ENCODE measurements at regions not wholly inside any gene's neighbourhood (a gene's known extent, or its start where the extent isn't known, plus 50 kb on each side); places are given as distances from the start of the nearest gene placed in this dataset.

- WGBS (ENCODE audit: insufficient coverage), result no CpG with 5 or more reads among the region's 5 CpGs
- CTCF ChIA-PET, result interaction anchor here (1.1 to 1.3 kb wide), 2 partner anchors 10 to 19 kb away, joined by 3 read pairs; no protein-coding TSS in a partner anchor
- POLR2A ChIA-PET, result no interaction called here
- no peaks in the 10 kb centered on the region for H3K4me1 ChIP-seq (ENCODE audit: control extremely low read depth in 1 of 4, control insufficient read depth in 4 of 4, insufficient read depth in 4 of 4, low read length in 3 of 4)
- no peaks in the 10 kb centered on the region for H3K36me3 ChIP-seq (ENCODE audit: control insufficient read depth in 4 of 4, insufficient read depth in 4 of 4, low read length in 3 of 4)
- no peak overlapping the region for H3K27ac ChIP-seq (ENCODE audit: insufficient read depth in 1 of 2, low read depth in 1 of 2, low read length in 2 of 2, poor library complexity in 1 of 2, severe bottlenecking in 2 of 2)
- no peak for DNase-seq
- no peaks in the 10 kb centered on the region for H3K27me3 ChIP-seq (replicated peaks in 2 of 5; ENCODE audit: control insufficient read depth in 4 of 5, insufficient read depth in 5 of 5, low read length in 4 of 5)
- H3K4me3 ChIP-seq (ENCODE audit: control insufficient read depth in 1 of 7, extremely low read depth in 1 of 7, insufficient read depth in 4 of 7, low read depth in 2 of 7, low read length in 6 of 7), result no peak overlapping the region
- no peaks in the 10 kb centered on the region for H3K9me3 ChIP-seq (ENCODE audit: control extremely low read depth in 1 of 5, control insufficient read depth in 4 of 5, insufficient read depth in 2 of 5, low read depth in 1 of 5, low read length in 4 of 5)
These were observed 54.8 kb downstream of the NOG start for GRCh38 chr17:56648321-56648720.

- Histone ChIP-seq H3K36me3 (ENCODE audit: control insufficient read depth in 4 of 4, insufficient read depth in 4 of 4, low read length in 3 of 4) (no peaks in the 10 kb centered on the region), H3K27ac (ENCODE audit: insufficient read depth in 1 of 2, low read depth in 1 of 2, low read length in 2 of 2, poor library complexity in 1 of 2, severe bottlenecking in 2 of 2) (no peak overlapping the region), H3K4me1 (ENCODE audit: control extremely low read depth in 1 of 4, control insufficient read depth in 4 of 4, insufficient read depth in 4 of 4, low read length in 3 of 4) (peaks cover 0 to 2% (median 0%) of the 10 kb centered on the region in 4 experiments), H3K27me3 (replicated peaks in 2 of 5; ENCODE audit: control insufficient read depth in 4 of 5, insufficient read depth in 5 of 5, low read length in 4 of 5) (no peaks in the 10 kb centered on the region), H3K9me3 (ENCODE audit: control extremely low read depth in 1 of 5, control insufficient read depth in 4 of 5, insufficient read depth in 2 of 5, low read depth in 1 of 5, low read length in 4 of 5) (no peaks in the 10 kb centered on the region), H3K4me3 (ENCODE audit: control insufficient read depth in 1 of 7, extremely low read depth in 1 of 7, insufficient read depth in 4 of 7, low read depth in 2 of 7, low read length in 6 of 7) (no peak overlapping the region)
- POLR2A ChIA-PET, result no interaction called here
- no peak for DNase-seq
- WGBS (ENCODE audit: insufficient coverage), result 100% methylated on average over 1 of the region's 2 CpGs
- CTCF ChIA-PET, result no interaction called here
These were observed 55.3 kb downstream of the NOG start for GRCh38 chr17:56648806-56649205.

GRCh38 chr17:56652628-56653027, 59.1 kb downstream of the NOG start:
- CTCF ChIA-PET, result interaction anchor here (1.1 to 2.1 kb wide), 5 partner anchors 15 to 63 kb away, joined by 3 to 7 read pairs (median 3); no protein-coding TSS in a partner anchor
- Histone ChIP-seq H3K4me3 (ENCODE audit: control insufficient read depth in 1 of 7, extremely low read depth in 1 of 7, insufficient read depth in 4 of 7, low read depth in 2 of 7, low read length in 6 of 7) (no peak overlapping the region), H3K27ac (ENCODE audit: insufficient read depth in 1 of 2, low read depth in 1 of 2, low read length in 2 of 2, poor library complexity in 1 of 2, severe bottlenecking in 2 of 2) (no peak overlapping the region), H3K27me3 (replicated peaks in 2 of 5; ENCODE audit: control insufficient read depth in 4 of 5, insufficient read depth in 5 of 5, low read length in 4 of 5) (no peaks in the 10 kb centered on the region), H3K36me3 (ENCODE audit: control insufficient read depth in 4 of 4, insufficient read depth in 4 of 4, low read length in 3 of 4) (no peaks in the 10 kb centered on the region), H3K4me1 (ENCODE audit: control extremely low read depth in 1 of 4, control insufficient read depth in 4 of 4, insufficient read depth in 4 of 4, low read length in 3 of 4) (peaks cover 6 to 25% (median 12%) of the 10 kb centered on the region in 4 experiments), H3K9me3 (ENCODE audit: control extremely low read depth in 1 of 5, control insufficient read depth in 4 of 5, insufficient read depth in 2 of 5, low read depth in 1 of 5, low read length in 4 of 5) (no peaks in the 10 kb centered on the region)
- 31% methylated on average over 2 of the region's 2 CpGs for WGBS (ENCODE audit: insufficient coverage)
- POLR2A ChIA-PET, result no interaction called here
- no peak for DNase-seq

DNA sequence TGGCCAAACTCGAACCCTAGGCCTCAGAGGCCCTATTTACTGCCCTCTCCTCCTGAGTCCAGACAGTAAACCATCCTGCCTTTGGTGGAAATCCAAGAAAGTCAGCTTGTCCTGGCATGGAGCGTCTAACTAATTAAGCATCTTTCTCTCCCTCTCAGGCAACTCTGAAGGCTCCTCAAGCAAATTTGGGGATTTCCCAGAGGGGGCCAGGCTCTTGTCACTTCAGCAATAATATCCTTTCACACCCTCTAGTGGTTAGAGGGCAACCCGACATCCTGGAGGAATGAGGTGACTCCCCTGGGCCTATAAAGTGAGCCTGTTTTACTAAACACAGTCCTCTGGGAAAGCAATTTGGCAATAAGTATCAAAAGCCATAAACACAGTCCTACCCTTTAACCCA, 60.4 kb downstream of the NOG start:
- ChIA-PET CTCF (interaction anchor here (0.9 to 3.6 kb wide), 11 partner anchors 14 to 127 kb away, joined by 3 to 19 read pairs (median 7); partner anchors contain the start of gene NOG), POLR2A (interaction anchor here (0.6 kb wide), 1 partner anchor 19 kb away, joined by 3 read pairs; no protein-coding TSS in a partner anchor)
- Histone ChIP-seq H3K4me1 (ENCODE audit: control extremely low read depth in 1 of 4, control insufficient read depth in 4 of 4, insufficient read depth in 4 of 4, low read length in 3 of 4) (peaks cover 9 to 25% (median 12%) of the 10 kb centered on the region in 4 experiments), H3K36me3 (ENCODE audit: control insufficient read depth in 4 of 4, insufficient read depth in 4 of 4, low read length in 3 of 4) (no peaks in the 10 kb centered on the region), H3K27ac (ENCODE audit: insufficient read depth in 1 of 2, low read depth in 1 of 2, low read length in 2 of 2, poor library complexity in 1 of 2, severe bottlenecking in 2 of 2) (no peak overlapping the region), H3K9me3 (ENCODE audit: control extremely low read depth in 1 of 5, control insufficient read depth in 4 of 5, insufficient read depth in 2 of 5, low read depth in 1 of 5, low read length in 4 of 5) (no peaks in the 10 kb centered on the region), H3K27me3 (replicated peaks in 2 of 5; ENCODE audit: control insufficient read depth in 4 of 5, insufficient read depth in 5 of 5, low read length in 4 of 5) (no peaks in the 10 kb centered on the region), H3K4me3 (ENCODE audit: control insufficient read depth in 1 of 7, extremely low read depth in 1 of 7, insufficient read depth in 4 of 7, low read depth in 2 of 7, low read length in 6 of 7) (no peak overlapping the region)
- DNase-seq, result peak; percentile 81 to 90 (median 84)
- 71% methylated on average over 2 of the region's 3 CpGs for WGBS (ENCODE audit: insufficient coverage)

DNA sequence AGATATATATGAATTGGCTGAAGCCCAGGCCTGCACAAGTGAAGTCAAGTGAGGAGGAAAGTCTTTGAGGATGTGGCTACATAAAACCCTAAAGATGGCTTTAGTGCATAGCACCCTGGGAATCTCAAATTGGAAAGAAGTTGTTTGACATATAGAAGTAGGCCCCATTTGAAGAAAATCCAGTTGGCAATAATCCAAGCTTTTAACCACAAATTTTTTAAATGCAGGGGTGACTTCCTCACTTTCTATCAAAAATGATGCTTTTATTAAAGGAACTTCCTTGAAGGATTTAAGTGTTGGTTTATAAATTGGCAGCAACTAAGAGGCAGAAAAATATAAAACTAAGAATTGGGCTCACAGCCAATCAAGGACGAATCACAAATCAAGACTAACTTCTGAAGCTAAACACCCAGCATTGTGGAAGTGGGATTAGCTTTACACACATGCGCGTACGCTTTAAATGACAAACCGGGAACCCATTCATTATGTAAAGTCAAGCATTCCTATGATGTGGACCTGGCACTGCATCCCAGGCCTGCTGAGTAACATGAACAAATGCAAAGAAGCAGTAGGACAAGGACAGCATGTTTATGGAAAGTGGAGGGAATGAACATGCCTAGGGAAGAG, 63.3 kb downstream of the NOG start:
- Histone ChIP-seq H3K9me3 (ENCODE audit: control extremely low read depth in 1 of 5, control insufficient read depth in 4 of 5, insufficient read depth in 2 of 5, low read depth in 1 of 5, low read length in 4 of 5) (no peaks in the 10 kb centered on the region), H3K36me3 (ENCODE audit: control insufficient read depth in 4 of 4, insufficient read depth in 4 of 4, low read length in 3 of 4) (no peaks in the 10 kb centered on the region), H3K4me3 (ENCODE audit: control insufficient read depth in 1 of 7, extremely low read depth in 1 of 7, insufficient read depth in 4 of 7, low read depth in 2 of 7, low read length in 6 of 7) (no peak overlapping the region), H3K27me3 (replicated peaks in 2 of 5; ENCODE audit: control insufficient read depth in 4 of 5, insufficient read depth in 5 of 5, low read length in 4 of 5) (no peaks in the 10 kb centered on the region), H3K27ac (ENCODE audit: insufficient read depth in 1 of 2, low read depth in 1 of 2, low read length in 2 of 2, poor library complexity in 1 of 2, severe bottlenecking in 2 of 2) (no peak overlapping the region), H3K4me1 (ENCODE audit: control extremely low read depth in 1 of 4, control insufficient read depth in 4 of 4, insufficient read depth in 4 of 4, low read length in 3 of 4) (peaks cover 9 to 28% (median 12%) of the 10 kb centered on the region in 4 experiments)
- no CpG with 5 or more reads among the region's 5 CpGs for WGBS (ENCODE audit: insufficient coverage)
- CTCF ChIA-PET, result interaction anchor here (0.8 to 3.6 kb wide), 8 partner anchors 15 to 123 kb away, joined by 3 to 19 read pairs (median 3); no protein-coding TSS in a partner anchor
- peak; percentile 38 to 73 (median 70) for DNase-seq
- POLR2A ChIA-PET, result no interaction called here

GRCh38 chr17:56658648-56659047, 65.1 kb downstream of the NOG start:
- 98% methylated on average over 4 of the region's 5 CpGs for WGBS (ENCODE audit: insufficient coverage)
- Histone ChIP-seq H3K4me1 (ENCODE audit: control extremely low read depth in 1 of 4, control insufficient read depth in 4 of 4, insufficient read depth in 4 of 4, low read length in 3 of 4) (peaks cover 9 to 27% (median 12%) of the 10 kb centered on the region in 4 experiments), H3K27ac (ENCODE audit: insufficient read depth in 1 of 2, low read depth in 1 of 2, low read length in 2 of 2, poor library complexity in 1 of 2, severe bottlenecking in 2 of 2) (no peak overlapping the region), H3K27me3 (replicated peaks in 2 of 5; ENCODE audit: control insufficient read depth in 4 of 5, insufficient read depth in 5 of 5, low read length in 4 of 5) (peaks cover 0 to 2% (median 0%) of the 10 kb centered on the region in 5 experiments), H3K9me3 (ENCODE audit: control extremely low read depth in 1 of 5, control insufficient read depth in 4 of 5, insufficient read depth in 2 of 5, low read depth in 1 of 5, low read length in 4 of 5) (no peaks in the 10 kb centered on the region), H3K36me3 (ENCODE audit: control insufficient read depth in 4 of 4, insufficient read depth in 4 of 4, low read length in 3 of 4) (no peaks in the 10 kb centered on the region), H3K4me3 (ENCODE audit: control insufficient read depth in 1 of 7, extremely low read depth in 1 of 7, insufficient read depth in 4 of 7, low read depth in 2 of 7, low read length in 6 of 7) (no peak overlapping the region)
- ChIA-PET CTCF (interaction anchor here (1.0 kb wide), 1 partner anchor 10 kb away, joined by 3 read pairs; no protein-coding TSS in a partner anchor), POLR2A (no interaction called here)
- no peak for DNase-seq

GRCh38 chr17:56659622-56660021, 66.1 kb downstream of the NOG start:
- DNase-seq, result no peak
- Histone ChIP-seq H3K27ac (ENCODE audit: insufficient read depth in 1 of 2, low read depth in 1 of 2, low read length in 2 of 2, poor library complexity in 1 of 2, severe bottlenecking in 2 of 2) (no peak overlapping the region), H3K27me3 (replicated peaks in 2 of 5; ENCODE audit: control insufficient read depth in 4 of 5, insufficient read depth in 5 of 5, low read length in 4 of 5) (peaks cover 0 to 3% (median 0%) of the 10 kb centered on the region in 5 experiments), H3K36me3 (ENCODE audit: control insufficient read depth in 4 of 4, insufficient read depth in 4 of 4, low read length in 3 of 4) (no peaks in the 10 kb centered on the region), H3K9me3 (ENCODE audit: control extremely low read depth in 1 of 5, control insufficient read depth in 4 of 5, insufficient read depth in 2 of 5, low read depth in 1 of 5, low read length in 4 of 5) (no peaks in the 10 kb centered on the region), H3K4me3 (ENCODE audit: control insufficient read depth in 1 of 7, extremely low read depth in 1 of 7, insufficient read depth in 4 of 7, low read depth in 2 of 7, low read length in 6 of 7) (no peak overlapping the region), H3K4me1 (ENCODE audit: control extremely low read depth in 1 of 4, control insufficient read depth in 4 of 4, insufficient read depth in 4 of 4, low read length in 3 of 4) (peaks cover 9 to 24% (median 12%) of the 10 kb centered on the region in 4 experiments)
- CTCF ChIA-PET, result no interaction called here
- POLR2A ChIA-PET, result no interaction called here
